Head of caudate nucleus (tissue), 42 donors: ENCODE measurements at regions not wholly inside any gene's neighbourhood (a gene's known extent, or its start where the extent isn't known, plus 50 kb on each side); places are given as distances from the start of the nearest gene placed in this dataset.

Experiments
- DNase-seq, 42 donors: peaks; one replicate each; pipeline versions ENCODE4 v3.0.0 to v3.0.0-alpha.2; 2020 to 2021; ENCODE audit warnings: mixed read lengths in 7 of 42
- intact Hi-C: fragments of 100-400 bp; cut with DNase I; formaldehyde crosslinking; loops from one replicate; pipeline ENCODE4 v1.15.0; 2022

DNA sequence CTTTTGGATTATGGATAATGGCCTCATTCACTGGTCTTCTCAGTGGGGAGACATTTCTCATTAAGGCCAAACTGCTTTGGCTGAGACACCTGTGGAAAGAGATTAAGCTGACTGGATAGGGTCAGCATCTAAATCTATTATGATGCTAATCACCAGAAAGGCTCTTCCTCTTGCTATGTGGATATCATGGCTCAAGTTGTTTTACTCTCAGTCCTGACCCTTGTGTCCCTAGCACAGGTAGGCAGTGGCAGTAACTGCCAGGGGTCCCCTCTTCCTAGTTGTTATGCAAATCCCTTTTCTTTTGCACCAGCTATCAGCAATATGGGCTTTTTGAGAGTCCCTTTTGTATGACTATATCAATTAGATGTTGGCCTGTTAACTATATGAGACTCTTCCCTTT lies 335.7 kb upstream of the PLET1 start:
- no peak for DNase-seq
- intact Hi-C loops, result no loop called here

DNA sequence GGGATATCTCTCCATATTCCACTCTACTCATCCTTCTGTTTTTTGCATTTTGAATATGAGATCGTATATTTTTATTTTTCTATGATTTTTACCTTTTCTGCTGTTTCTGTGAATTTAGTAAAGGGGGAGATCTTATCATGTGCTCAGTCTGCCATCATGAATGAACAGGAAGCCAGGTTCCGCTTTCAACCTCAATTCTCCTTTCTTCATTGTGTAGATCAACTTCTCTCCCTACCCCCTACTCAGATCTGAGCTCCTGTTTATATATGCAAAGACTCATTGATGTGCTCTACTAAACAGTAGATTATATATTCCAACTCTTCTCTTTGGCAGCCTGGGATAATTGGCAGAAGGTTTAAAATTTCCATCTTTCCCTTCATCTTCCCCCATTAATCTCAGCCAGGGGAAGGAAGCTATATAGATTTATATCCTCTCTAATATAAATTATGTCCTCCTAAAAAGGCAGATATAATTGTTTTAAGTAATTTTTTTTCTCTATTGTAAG lies 336.7 kb upstream of the PLET1 start:
- no peak for DNase-seq
- intact Hi-C loops, result no loop called here

DNA sequence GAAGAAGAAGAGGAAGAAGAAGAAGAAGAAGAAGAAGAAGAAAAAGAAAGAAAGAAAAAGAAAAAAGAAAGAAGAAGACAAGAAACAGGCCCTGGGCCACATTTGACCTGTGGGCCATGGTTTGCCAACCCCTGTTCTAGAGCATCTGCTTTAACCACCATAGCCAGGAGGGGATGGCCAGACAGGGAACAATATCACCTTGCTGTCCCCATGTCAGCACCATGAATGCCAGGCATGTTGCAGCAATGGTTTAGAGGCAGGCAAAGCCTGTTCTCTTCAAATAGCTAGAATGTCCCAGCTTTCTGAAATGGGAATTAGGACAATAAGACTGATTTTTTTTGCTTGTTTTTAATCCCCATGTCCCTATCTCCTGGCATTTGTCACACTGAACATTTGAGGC lies 338.6 kb upstream of the PLET1 start:
- no peak for DNase-seq
- intact Hi-C loops, result no loop called here

DNA sequence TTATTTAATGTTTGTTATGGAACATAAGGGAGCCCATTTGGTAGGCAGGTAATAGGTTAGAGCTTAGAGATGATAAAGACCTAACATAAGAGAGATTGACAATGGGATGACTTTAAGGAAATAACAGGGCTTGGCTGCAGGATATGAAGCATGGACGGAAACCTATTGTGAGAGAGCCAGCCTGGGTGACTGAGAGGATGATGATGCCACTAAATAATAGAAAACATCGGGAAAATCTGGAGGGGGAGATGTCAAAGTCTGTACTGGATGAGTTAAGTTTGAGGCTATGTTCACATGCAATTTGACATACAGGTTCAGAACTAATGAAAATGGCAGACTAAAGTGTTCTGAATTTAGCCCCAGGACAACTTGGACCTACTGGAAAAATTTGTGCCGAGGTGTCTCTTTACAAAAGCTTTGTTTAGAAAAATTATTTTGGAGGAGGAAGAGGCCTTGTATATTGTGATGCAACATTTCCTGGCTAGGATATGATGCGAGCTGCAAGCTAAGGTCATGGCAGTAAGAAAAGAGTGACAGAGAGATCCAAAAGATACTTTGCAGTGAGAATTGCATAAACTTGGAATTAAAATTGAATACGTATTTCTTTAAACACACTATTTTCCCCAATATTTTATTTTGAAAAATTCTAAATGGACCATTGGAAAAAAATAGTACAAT lies 339.3 kb upstream of the PLET1 start:
- intact Hi-C loops, result no loop called here
- DNase-seq, result no peak

DNA sequence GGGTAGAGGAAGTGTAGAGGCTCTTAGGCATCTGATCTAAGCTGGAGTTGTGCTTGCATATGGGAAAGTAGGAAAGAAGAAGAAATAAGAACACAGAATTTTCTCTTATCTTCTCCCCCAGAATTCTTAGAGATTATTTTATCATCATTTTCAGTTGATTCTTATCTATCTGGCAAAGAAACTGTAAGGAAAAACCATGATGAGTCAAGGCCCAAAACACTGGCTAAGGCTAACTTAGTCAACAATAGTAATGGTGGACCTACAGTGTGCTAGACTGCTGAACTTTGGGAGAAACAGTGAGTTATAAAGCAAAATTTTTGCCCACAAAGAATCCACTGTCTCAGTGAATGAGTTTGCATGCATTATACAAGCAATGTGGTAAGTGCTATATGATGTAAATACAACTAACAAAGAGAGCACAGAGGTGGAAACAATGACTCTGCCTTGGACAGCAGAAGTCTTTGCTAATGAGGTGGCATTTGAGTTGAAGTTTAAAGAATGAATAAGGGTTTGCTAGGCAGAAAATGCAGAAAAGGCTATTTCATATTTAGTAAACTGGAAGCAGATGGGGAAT lies 344.5 kb upstream of the PLET1 start:
- intact Hi-C loops, result no loop called here
- DNase-seq, result peak in 2 of 42 donors; percentile 34 to 51

DNA sequence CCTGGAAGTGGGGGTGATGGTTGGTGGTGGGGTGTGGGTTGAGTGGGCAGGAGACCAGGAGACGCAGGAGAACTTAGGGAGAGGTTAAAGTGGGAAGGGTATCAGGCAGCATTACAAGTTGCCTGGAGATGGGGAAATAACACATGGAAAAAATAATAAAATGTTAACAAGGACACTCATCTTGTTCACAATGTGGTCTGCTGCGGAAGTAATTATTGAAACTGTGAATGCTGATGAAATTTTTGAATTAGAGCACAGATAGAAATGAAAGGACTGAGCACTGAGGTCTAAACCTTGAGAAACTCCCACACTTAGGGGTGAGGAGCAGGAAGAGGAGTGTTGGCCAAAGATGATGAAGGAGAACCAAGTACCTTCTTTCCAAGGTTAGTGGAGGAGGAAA lies 346.0 kb upstream of the PLET1 start:
- no peak for DNase-seq
- intact Hi-C loops, result no loop called here

DNA sequence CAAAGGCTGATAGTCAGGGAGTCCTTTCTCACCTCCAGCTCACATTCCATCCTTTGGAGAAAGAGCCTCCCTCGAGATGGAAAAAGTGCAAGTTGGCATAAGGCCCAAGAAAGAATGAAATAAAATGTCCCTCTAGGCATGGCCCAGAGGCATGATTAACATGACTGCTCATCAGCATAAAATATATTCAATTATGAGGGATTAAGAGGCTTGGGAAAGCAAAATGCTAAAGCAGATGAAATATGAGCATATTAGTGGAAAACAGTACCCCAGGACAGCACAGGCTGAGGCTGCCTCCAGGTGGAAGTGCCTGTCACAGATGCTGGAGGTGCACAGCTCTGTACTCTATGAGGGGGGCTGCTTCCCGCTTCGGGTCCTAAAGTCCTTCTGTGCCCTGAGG lies 347.8 kb upstream of the PLET1 start:
- intact Hi-C loops, result no loop called here
- DNase-seq, result no peak

DNA sequence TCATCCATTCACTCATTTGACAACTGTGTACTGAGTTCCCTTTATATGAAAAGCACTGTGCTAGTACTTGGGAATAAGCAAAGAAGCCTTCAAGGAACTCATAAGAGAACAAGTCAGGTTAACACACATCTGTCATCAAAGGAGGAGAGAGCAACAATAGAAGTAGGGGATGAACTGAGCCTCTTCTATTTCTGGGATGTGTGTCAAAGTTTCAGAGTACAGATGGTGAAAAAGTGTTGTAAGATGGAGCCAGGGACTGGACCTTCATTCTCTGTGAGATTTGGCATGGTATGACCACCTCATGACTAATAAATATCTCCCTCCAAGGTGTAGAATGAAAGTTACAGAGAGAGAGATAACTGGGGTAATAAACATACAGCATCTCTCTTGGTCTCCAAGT lies 349.8 kb upstream of the PLET1 start:
- no peak for DNase-seq
- intact Hi-C loops, result no loop called here

DNA sequence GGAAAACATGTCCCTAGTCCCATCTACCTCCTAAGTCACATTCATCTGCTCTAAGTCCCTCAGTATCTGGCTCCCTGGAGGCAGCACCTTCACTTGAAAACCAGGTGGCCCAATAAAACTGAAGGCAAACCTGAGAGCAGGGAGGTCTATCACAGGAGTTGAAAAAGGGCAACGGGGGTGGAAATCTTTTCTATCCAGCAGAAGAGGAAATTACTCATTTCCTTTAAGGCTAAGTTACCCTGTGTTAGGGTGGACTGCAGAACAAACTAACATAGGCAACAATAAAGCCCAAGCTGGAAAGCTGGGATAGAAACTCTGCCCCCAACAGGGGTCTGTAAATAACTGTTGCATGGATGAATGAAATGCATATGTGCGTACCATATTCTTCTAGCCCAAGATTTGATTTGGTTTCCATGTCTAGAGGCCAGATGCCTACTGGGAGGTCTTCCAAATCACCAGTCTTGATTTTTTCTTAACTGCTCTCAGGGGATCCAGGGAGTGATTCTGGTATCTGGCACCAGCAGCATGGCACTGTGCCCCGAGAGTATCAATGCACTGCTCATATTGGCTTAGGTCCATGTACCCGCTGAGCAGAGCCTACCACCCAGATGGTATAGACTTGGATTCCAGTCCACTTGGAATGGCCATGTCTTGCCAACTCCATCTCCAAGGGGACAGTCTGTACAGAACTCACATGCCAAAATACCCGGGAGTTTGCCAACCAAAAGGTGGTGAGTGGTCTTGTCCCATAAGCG lies 350.0 kb upstream of the NCAM1 start:
- DNase-seq, result no peak

DNA sequence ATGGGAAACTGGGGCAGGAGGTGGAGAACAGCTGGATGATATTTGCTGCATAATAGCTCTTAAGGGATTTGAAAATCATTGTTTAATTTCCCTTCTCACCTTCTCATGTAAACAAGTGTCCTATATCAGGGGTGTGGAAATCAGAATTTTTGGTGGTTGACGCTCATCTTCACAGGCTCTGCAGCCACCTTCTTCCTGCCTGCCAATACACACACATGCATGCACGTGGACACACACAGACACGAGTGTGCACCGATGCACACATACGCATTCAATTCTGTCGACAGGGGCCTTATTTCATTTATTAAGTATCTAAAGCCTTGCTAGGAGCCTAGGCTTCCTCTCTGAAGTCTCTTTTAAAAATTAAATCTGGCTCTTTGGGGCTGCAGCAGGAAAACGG lies 349.4 kb upstream of the NCAM1 start:
- DNase-seq, result no peak
- intact Hi-C loops, result no loop called here

More for the DNA sequence above, 350.0 kb upstream of the NCAM1 start:
- intact Hi-C loops, result no loop called here

DNA sequence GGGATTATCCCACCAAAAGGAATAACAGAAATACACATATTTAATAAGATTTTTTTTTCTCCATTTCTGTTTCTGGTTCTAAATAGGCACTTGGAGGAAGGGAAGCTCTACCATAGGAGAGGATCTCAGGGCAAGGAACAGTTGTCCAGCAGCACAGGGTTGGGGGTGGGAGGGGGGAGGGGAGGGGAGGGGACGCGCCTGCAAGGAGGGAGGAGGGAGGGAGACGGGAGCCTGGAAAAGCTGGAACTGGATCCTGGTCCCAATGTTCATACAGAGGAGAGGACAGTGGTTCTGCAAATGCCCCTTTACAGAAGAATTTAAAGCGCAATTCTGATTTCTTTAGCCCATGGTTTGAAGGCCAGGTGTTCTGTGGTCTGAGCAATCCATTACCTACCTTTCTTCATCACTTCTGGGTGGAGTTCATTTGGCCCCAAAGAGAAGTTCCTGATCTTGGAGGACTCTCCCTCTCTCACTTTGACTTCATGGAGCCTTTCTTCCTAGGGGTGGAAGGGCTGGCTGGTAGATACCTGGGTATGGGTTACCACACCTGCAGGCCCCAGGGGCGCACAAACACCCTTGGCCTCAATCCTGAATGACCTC lies 348.9 kb upstream of the NCAM1 start:
- intact Hi-C loops, result no loop called here

DNA sequence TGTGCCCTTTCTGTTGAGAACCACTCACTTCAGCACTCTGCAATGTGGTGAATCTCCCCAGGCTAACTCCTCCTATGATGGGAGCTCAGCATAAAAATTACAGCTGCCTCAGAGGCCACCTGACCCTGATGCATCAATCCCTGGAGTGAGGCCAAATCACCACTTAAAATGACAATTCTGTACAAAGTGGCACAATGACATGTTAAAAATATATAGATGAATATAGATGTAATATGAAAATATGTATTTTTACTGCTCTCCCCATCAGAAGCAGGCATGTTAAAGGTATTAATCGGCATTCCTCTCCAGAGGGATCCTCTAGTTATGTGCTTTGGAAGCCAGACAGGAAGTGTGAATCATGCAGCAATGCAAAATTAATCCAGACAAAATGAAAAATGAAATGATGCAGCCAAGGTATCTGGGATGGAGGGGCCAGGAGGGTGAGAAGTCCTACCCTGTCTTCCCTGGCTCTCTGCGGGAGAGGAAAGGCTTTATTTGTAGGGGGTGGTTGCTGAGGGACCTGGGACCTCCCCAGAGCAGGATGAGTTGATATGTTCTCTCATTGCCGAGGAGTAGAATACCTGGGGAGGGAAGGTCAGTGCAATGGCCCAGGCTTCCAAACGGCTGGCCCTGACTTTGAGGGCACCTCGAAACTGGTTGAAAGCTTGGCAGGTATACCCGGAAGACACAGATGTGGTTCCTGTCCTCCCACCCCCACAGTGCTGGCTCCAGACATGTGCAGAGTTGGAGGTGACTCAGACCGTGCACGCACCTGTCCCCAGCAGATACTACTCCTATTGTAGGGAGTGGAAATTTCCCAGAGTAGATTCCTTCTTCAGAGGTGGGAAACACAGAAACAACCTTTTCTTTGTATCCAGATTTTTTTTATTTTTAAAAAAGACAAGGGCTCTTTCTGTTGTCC lies 347.9 kb upstream of the NCAM1 start:
- peak in 16 of 42 donors; percentile 11 to 58 (median 30) for DNase-seq
- intact Hi-C loops, result no loop called here

More for the DNA sequence above, 348.9 kb upstream of the NCAM1 start:
- DNase-seq, result peak in 31 of 42 donors; percentile 17 to 83 (median 45)

DNA sequence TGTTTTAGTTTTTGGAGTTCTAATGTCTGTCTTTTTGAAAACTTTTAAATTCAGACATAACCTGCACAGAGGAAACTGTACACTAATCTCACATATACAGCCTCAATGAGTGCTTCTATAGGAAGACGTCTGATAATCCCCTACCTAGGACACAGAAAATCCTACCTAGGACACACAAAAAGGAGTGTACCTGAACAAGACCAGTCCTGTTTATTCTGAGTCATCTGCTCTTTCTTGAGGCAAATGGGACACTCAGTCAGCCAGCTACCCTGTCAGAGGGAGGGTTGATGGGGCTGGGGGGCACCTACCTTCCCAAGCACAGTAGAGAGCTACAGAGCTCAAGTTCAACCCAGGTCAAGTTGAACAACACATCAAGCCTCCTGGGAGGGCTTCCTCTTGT lies 346.6 kb upstream of the NCAM1 start:
- intact Hi-C loops, result no loop called here
- no peak for DNase-seq

DNA sequence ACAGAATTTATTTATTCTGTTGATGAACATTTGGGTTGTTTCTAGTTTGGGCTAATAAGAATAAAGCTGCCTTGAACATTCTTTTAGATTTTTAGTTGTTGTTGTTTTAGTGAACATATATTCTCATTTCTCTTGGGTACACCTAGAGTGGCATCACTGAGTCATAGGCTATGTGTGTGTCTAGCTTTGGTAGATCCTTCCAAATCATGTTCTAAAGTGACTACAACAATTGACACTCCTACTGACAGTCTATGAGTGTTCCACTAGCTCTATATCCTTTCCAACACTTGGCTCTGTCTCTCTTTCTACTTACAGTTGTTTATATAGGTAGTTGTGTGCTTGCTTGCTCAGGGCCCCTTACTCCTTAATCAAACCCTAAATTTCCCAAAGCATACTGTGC lies 346.0 kb upstream of the NCAM1 start:
- DNase-seq, result no peak
- intact Hi-C loops, result no loop called here

DNA sequence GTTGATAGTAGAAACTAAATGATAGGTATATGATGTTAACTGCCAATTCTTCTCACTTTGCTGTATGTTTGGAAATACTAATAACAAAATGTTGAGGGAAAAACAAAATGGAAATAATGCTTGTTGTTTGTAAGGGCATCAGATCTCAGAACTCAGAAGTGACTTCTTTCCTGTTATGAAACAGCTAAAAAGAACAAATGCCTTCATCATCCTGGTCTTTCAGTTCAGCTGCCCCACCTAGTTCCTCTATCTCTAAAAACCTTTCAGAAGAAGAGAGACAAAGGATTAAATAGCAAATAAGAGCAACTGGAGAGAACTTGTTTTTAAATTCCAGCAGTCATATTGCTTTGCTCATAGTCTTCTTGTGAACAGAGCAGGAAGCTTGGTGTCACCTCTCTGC lies 345.3 kb upstream of the NCAM1 start:
- intact Hi-C loops, result no loop called here
- DNase-seq, result no peak

DNA sequence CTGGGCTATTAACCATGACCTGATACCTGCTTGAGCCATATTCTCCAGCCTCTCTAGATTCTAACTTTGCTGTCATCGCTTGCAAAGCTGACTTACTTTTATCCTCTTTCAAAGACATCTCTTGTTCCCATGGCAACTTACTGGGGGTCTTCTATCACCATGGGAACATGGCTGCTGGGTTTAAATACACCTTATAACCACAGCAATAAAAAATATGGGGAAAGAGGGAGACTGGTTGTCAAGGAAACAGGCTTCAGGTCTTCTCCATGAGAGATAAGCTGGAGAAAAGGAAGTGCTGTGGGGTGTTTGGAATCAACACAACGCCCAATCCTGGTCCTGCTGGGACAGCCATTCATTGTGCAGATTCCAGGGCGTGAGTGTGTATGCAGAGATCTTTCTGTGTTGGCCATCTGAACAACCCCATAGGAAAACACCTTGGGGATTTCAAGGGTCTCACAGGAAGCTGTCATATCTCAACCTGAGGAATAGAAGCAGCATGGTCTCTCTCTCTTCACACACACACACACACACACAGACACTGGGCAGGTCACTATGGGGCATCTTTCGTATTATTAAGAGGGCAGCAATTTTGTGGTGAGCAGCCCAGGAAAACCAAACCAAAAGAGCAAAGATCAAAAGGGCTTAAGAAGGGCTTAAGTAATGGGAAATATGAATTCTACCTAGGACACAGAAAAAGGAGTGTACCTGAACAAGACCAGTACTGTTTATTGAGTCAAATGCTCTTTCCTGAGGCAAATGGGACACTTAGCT lies 344.7 kb upstream of the NCAM1 start:
- DNase-seq, result no peak
- intact Hi-C loops, result no loop called here

DNA sequence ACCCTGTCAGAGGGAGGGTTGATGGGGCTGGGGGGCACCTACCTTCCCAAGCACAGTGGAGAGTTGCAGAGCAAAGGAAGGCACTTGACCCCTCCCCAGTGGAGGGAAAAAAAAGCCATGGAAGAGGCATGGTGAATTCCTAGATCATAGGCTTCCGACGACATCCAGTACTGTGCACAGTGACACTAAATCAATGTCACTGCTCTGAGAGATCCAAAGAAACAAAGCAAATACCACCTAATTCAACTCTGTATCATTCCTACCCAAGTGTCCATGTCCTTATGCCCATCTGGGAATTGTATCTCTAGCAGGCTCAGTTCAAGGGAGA lies 344.2 kb upstream of the NCAM1 start:
- no peak for DNase-seq
- intact Hi-C loops, result no loop called here
